Upper lobe of right lung (tissue), 1 donor: ENCODE measurements at regions not wholly inside any gene's neighbourhood (a gene's known extent, or its start where the extent isn't known, plus 50 kb on each side); places are given as distances from the start of the nearest gene placed in this dataset.

Experiments
- ATAC-seq: fragments of 200-7000 bp; cut with Tn5 transposase; one replicate; pipeline ENCODE4 v1.9.1; 2020; ENCODE audit warnings: mild to moderate bottlenecking, moderate library complexity
- DNase-seq: peaks from one replicate; pipeline ENCODE4 v3.0.0-alpha.2; 2020
- H3K27ac ChIP-seq: fragments of 200-600 bp; one replicate; pipeline ENCODE4 v1.8.0; 2022
- H3K27me3 ChIP-seq: fragments of 200-600 bp; one replicate; pipeline ENCODE4 v1.8.0; 2022; ENCODE audit warnings: mild to moderate bottlenecking
- H3K36me3 ChIP-seq: fragments of 200-600 bp; one replicate; pipeline ENCODE4 v1.8.0; 2022
- H3K4me1 ChIP-seq: fragments of 200-600 bp; one replicate; pipeline ENCODE4 v1.8.0; 2022
- H3K4me3 ChIP-seq: fragments of 200-600 bp; one replicate; pipeline ENCODE4 v1.8.0; 2022; ENCODE audit warnings: mild to moderate bottlenecking
- H3K9me3 ChIP-seq: fragments of 200-600 bp; one replicate; pipeline ENCODE4 v1.8.0; 2022
- intact Hi-C: fragments of 100-400 bp; cut with DNase I; formaldehyde crosslinking; loops from one replicate; pipeline ENCODE4 v1.11.0; 2022
- TF ChIP-seq, protein P1 (sequence below): fragments of 200-600 bp; IDR thresholded peaks from one replicate; pipeline ENCODE4 v1.8.0; 2022; ENCODE audit warnings: antibody characterized with exemption
- donor health status: DM: no; HTN: yes; CAD: no; lungs with severe emphysema.

DNA sequence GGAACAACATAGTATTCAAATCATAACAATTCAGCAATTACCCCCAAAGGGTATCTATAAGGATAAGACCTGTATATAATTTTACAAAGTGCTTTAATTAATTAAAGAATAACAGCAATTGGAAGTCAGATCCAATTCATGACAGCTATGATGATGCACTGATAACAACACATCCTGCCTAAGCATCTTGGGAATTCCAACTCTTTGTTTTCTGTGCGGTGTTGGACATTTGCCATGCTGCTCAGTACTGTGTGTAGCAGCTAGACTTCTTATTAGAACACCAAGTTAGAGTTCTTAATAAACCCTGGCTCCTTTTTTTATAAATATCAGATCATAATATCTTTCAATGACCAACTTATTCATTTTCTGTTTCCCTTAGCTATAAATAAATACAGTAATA is 209.0 kb downstream of the SEC61B start:
- Histone ChIP-seq H3K4me3 (no peak overlapping the region), H3K9me3 (no peaks in the 10 kb centered on the region), H3K4me1 (peaks cover 8% of the 10 kb centered on the region), H3K27me3 (no peaks in the 10 kb centered on the region), H3K27ac (no peak overlapping the region), H3K36me3 (no peaks in the 10 kb centered on the region)
- intact Hi-C loops, result no loop called here
- TF ChIP-seq, protein P1, sequence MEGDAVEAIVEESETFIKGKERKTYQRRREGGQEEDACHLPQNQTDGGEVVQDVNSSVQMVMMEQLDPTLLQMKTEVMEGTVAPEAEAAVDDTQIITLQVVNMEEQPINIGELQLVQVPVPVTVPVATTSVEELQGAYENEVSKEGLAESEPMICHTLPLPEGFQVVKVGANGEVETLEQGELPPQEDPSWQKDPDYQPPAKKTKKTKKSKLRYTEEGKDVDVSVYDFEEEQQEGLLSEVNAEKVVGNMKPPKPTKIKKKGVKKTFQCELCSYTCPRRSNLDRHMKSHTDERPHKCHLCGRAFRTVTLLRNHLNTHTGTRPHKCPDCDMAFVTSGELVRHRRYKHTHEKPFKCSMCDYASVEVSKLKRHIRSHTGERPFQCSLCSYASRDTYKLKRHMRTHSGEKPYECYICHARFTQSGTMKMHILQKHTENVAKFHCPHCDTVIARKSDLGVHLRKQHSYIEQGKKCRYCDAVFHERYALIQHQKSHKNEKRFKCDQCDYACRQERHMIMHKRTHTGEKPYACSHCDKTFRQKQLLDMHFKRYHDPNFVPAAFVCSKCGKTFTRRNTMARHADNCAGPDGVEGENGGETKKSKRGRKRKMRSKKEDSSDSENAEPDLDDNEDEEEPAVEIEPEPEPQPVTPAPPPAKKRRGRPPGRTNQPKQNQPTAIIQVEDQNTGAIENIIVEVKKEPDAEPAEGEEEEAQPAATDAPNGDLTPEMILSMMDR, result no peak
- ATAC-seq (no peak), DNase-seq (no peak)

DNA sequence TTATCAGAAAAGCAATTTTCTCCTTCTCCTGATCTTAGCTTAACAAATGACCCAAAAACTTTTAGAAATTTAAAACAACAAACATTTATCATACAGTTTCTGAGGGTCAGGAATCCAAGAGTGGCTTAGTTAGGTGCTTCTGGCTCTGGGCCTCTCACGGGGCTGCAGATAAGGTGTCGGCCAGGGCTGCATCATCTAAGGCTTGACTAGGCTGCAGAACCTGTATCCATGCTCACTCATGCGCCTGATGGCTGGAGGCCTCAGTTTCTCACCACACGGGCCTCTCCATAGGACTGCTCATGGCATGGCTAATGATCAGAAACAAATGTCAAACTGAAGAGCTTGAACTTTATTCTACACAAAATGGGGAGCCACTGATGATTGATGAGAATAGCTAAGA is 210.0 kb downstream of the SEC61B start:
- Histone ChIP-seq H3K9me3 (no peaks in the 10 kb centered on the region), H3K27me3 (no peaks in the 10 kb centered on the region), H3K27ac (no peak overlapping the region), H3K4me1 (peaks cover 8% of the 10 kb centered on the region), H3K36me3 (no peaks in the 10 kb centered on the region), H3K4me3 (no peak overlapping the region)
- TF ChIP-seq, protein P1, result no peak
- ATAC-seq, result no peak
- intact Hi-C loops, result no loop called here
- no peak for DNase-seq

DNA sequence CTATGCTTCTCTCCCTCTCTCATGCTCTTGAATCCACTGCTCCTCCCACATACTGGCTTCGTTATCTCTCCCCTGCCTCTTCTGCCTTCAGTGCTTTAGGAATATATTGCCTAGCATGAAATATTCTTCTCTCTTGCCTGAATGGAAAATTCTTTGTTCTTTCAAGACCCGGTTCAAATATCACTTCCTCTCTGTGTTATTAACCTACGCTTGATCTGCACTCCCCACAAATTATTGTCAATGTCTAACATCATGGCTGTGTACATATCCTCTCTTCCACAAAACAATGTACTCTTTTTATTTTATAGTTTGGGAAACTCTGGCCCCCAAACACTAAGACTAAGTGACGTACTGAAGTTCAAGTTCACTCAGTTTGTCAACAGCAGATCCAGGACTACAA is 211.0 kb downstream of the SEC61B start:
- DNase-seq (no peak), ATAC-seq (no peak)
- Histone ChIP-seq H3K36me3 (no peaks in the 10 kb centered on the region), H3K4me3 (no peak overlapping the region), H3K4me1 (peaks cover 8% of the 10 kb centered on the region), H3K27ac (no peak overlapping the region), H3K27me3 (no peaks in the 10 kb centered on the region), H3K9me3 (no peaks in the 10 kb centered on the region)
- intact Hi-C loops, result no loop called here
- TF ChIP-seq, protein P1, result no peak

DNA sequence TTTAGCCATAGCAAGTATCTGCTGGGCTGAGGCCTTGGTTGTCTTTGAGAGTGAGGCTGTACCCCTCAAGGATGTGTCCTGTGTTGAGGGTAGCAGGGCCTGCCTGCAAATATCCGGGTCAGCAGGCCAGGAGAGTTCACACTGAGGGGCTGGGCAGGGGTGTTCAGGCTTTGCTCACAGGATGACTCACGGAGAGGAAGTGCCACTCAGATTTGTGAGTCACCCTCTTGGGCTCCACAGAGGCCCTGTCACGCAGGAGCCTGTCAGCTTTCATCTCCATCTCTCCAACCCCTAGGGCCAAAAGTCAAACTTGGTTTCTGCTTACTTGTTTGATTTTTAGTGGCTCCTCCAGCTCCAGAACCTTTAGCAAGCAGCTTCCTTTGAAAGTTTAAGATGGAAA is 211.5 kb downstream of the SEC61B start:
- DNase-seq, result peak; percentile 70
- H3K9me3 ChIP-seq, result no peaks in the 10 kb centered on the region
- no peaks in the 10 kb centered on the region for H3K36me3 ChIP-seq
- H3K27ac ChIP-seq, result no peak overlapping the region
- intact Hi-C loops, result no loop called here
- peak; percentile 95 for ATAC-seq
- H3K4me3 ChIP-seq, result no peak overlapping the region
- H3K27me3 ChIP-seq, result no peaks in the 10 kb centered on the region
- TF ChIP-seq, protein P1, result no peak
- H3K4me1 ChIP-seq, result peaks cover 8% of the 10 kb centered on the region

DNA sequence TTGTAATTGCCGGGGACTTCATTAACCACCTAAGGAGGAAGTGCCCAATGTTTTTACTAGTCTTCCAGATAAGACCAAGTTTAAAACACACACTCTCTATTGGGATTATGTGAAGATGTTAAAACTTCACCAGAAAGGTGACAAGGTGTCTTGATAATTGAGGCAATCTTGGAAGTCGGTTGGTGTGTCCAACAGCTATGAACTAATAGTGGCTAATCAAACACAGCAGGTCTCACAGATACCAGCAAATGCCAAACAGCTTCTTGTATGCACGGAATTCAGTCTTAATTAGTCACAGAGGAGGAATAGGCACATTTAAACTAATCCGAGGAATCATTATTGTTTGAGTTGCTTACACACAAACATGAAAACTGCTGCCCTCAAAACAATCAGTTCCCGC is 214.5 kb downstream of the SEC61B start:
- Histone ChIP-seq H3K27me3 (no peaks in the 10 kb centered on the region), H3K4me3 (no peak overlapping the region), H3K36me3 (no peaks in the 10 kb centered on the region), H3K27ac (no peak overlapping the region), H3K4me1 (peaks cover 8% of the 10 kb centered on the region), H3K9me3 (no peaks in the 10 kb centered on the region)
- TF ChIP-seq, protein P1, result no peak
- DNase-seq, result no peak
- ATAC-seq, result no peak
- intact Hi-C loops, result no loop called here

DNA sequence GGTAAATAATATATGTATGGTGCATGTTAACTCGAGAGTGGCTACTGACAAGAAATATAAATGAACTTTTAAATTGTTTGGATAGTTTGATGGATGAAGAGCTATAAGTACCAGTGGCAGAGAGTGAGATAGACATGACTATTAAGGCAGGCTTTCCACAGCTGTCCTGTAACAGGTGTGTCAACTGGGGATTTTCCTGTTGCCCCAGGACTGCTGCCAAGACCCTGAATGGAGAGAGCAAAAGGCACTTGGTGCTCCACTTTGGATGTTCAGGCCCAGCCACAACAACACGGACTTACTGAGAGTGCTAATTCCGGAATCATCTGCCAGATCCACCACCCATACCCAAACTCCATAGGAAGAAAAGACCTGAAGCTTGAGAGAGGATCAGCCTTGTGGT is 215.1 kb downstream of the SEC61B start:
- Histone ChIP-seq H3K36me3 (no peaks in the 10 kb centered on the region), H3K9me3 (no peaks in the 10 kb centered on the region), H3K27ac (no peak overlapping the region), H3K4me3 (no peak overlapping the region), H3K27me3 (no peaks in the 10 kb centered on the region), H3K4me1 (peaks cover 8% of the 10 kb centered on the region)
- DNase-seq, result no peak
- intact Hi-C loops, result no loop called here
- no peak for ATAC-seq
- TF ChIP-seq, protein P1, result no peak
